MM.1S (cell line): ENCODE measurements at regions not wholly inside any gene's neighbourhood (a gene's known extent, or its start where the extent isn't known, plus 50 kb on each side); places are given as distances from the start of the nearest gene placed in this dataset.

Experiments
- DNase-seq: peaks from one replicate; pipeline ENCODE4 v3.0.0-alpha.2; 2015
- H2AFZ ChIP-seq: fragments of 300-600 bp; sonication (generic); 2 replicates; pipeline ENCODE4 v1.6.0; 2016; ENCODE audit warnings: antibody characterized with exemption, low read length
- H3F3A ChIP-seq: fragments of 300-600 bp; sonication (generic); 2 replicates; pipeline ENCODE4 v1.6.1; 2016; ENCODE audit warnings: mild to moderate bottlenecking, antibody characterized with exemption, low read length, moderate library complexity, mixed read lengths; ENCODE audit not compliant: insufficient read depth
- H3K27ac ChIP-seq: fragments of 300-600 bp; sonication (generic); 2 replicates; pipeline ENCODE4 v1.5.1; 2016; ENCODE audit warnings: mild to moderate bottlenecking, low read length
- H3K27me3 ChIP-seq: fragments of 300-600 bp; sonication (generic); replicated peaks from 2 replicates; pipeline ENCODE4 v1.6.0; 2016; ENCODE audit warnings: low read length; ENCODE audit not compliant: insufficient read depth
- H3K36me3 ChIP-seq: fragments of 300-600 bp; sonication (generic); replicated peaks from 2 replicates; pipeline ENCODE4 v1.6.1; 2016; ENCODE audit warnings: mild to moderate bottlenecking, low read length, mixed read lengths; ENCODE audit not compliant: insufficient read depth
- H3K4me1 ChIP-seq: fragments of 300-600 bp; sonication (generic); 2 replicates; pipeline ENCODE4 v1.6.1; 2016; ENCODE audit warnings: low read length, mixed read lengths
- H3K4me2 ChIP-seq: fragments of 300-600 bp; sonication (generic); 2 replicates; pipeline ENCODE4 v1.6.0; 2016; ENCODE audit warnings: low read depth, low read length
- H3K4me3 ChIP-seq: fragments of 300-600 bp; sonication (generic); 2 replicates; pipeline ENCODE4 v1.5.1; 2016; ENCODE audit warnings: low read length, mixed read lengths
- H3K79me2 ChIP-seq: fragments of 300-600 bp; sonication (generic); 2 replicates; pipeline ENCODE4 v1.6.1; 2016; ENCODE audit warnings: mixed run types, low read length, mixed read lengths
- H3K9ac ChIP-seq: fragments of 300-600 bp; sonication (generic); 2 replicates; pipeline ENCODE4 v1.6.1; 2016; ENCODE audit warnings: low read length, mixed read lengths
- H3K9me2 ChIP-seq: fragments of 300-600 bp; sonication (generic); replicated peaks from 2 replicates; pipeline ENCODE4 v1.6.1; 2016; ENCODE audit warnings: mild to moderate bottlenecking, low read length, mixed read lengths; ENCODE audit not compliant: insufficient read depth
- H3K9me3 ChIP-seq: fragments of 300-600 bp; sonication (generic); replicated peaks from 2 replicates; pipeline ENCODE4 v1.6.1; 2016; ENCODE audit warnings: mild to moderate bottlenecking, low read length, mixed read lengths; ENCODE audit not compliant: insufficient read depth
- H4K20me1 ChIP-seq: fragments of 300-600 bp; sonication (generic); 2 replicates; pipeline ENCODE4 v1.6.1; 2016; ENCODE audit warnings: mild to moderate bottlenecking, low read length, moderate library complexity, mixed read lengths; ENCODE audit not compliant: insufficient read depth
- CTCF ChIP-seq: fragments of 300-600 bp; sonication (generic); IDR thresholded peaks from 2 replicates; pipeline ENCODE4 v1.5.1; 2016; ENCODE audit warnings: antibody characterized with exemption, low read length, mixed read lengths
- EZH2 ChIP-seq: fragments of 300-600 bp; sonication (generic); optimal IDR thresholded peaks from 2 replicates; pipeline ENCODE3; 2017; ENCODE audit warnings: low read depth, mild to moderate bottlenecking, antibody characterized with exemption, low read length, mixed read lengths
- EZH2phosphoT487 ChIP-seq: fragments of 300-600 bp; sonication (generic); IDR thresholded peaks from 2 replicates; pipeline ENCODE4 v1.6.1; 2018; ENCODE audit warnings: antibody characterized with exemption, low read length

GRCh38 chr4:177236886-177237285, 72.8 kb upstream of the NEIL3 start:
- no peaks in the 10 kb centered on the region for H4K20me1 ChIP-seq
- H3K4me3 ChIP-seq = no peak overlapping the region
- no peaks in the 10 kb centered on the region for H3K79me2 ChIP-seq
- no peaks in the 10 kb centered on the region for H3K36me3 ChIP-seq
- no peaks in the 10 kb centered on the region for H3K27me3 ChIP-seq
- DNase-seq = no peak
- no peak overlapping the region for H3K9ac ChIP-seq
- no peaks in the 10 kb centered on the region for H3F3A ChIP-seq
- no peaks in the 10 kb centered on the region for H3K4me1 ChIP-seq
- no peak overlapping the region for H3K4me2 ChIP-seq
- TF ChIP-seq EZH2phosphoT487 = no peak
- no peak for TF ChIP-seq EZH2
- no peak overlapping the region for H2AFZ ChIP-seq
- no peaks in the 10 kb centered on the region for H3K9me3 ChIP-seq
- no peaks in the 10 kb centered on the region for H3K9me2 ChIP-seq
- no peak overlapping the region for H3K27ac ChIP-seq

- no peaks in the 10 kb centered on the region for H3K4me1 ChIP-seq
- H3K4me3 ChIP-seq = no peak overlapping the region
- H2AFZ ChIP-seq = no peak overlapping the region
- H3K9me2 ChIP-seq = no peaks in the 10 kb centered on the region
- H3F3A ChIP-seq = no peaks in the 10 kb centered on the region
- H3K36me3 ChIP-seq = no peaks in the 10 kb centered on the region
- H4K20me1 ChIP-seq = no peaks in the 10 kb centered on the region
- TF ChIP-seq EZH2 = no peak
- no peak for TF ChIP-seq CTCF
- TF ChIP-seq EZH2phosphoT487 = no peak
- DNase-seq = no peak
- H3K79me2 ChIP-seq = no peaks in the 10 kb centered on the region
- no peak overlapping the region for H3K27ac ChIP-seq
- no peaks in the 10 kb centered on the region for H3K27me3 ChIP-seq
- no peaks in the 10 kb centered on the region for H3K9me3 ChIP-seq
- H3K9ac ChIP-seq = no peak overlapping the region
- H3K4me2 ChIP-seq = no peak overlapping the region
Measured at GRCh38 chr4:177237291-177237690, 72.4 kb upstream of the NEIL3 start.

GRCh38 chr4:177239477-177239876, 70.2 kb upstream of the NEIL3 start:
- H3K27ac ChIP-seq = no peak overlapping the region
- H3K36me3 ChIP-seq = no peaks in the 10 kb centered on the region
- no peak for DNase-seq
- H3F3A ChIP-seq = no peaks in the 10 kb centered on the region
- H3K4me1 ChIP-seq = no peaks in the 10 kb centered on the region
- no peaks in the 10 kb centered on the region for H3K79me2 ChIP-seq
- no peak overlapping the region for H3K4me3 ChIP-seq
- H3K9ac ChIP-seq = no peak overlapping the region
- H3K9me2 ChIP-seq = no peaks in the 10 kb centered on the region
- no peak for TF ChIP-seq EZH2phosphoT487
- TF ChIP-seq EZH2 = no peak
- no peak for TF ChIP-seq CTCF
- no peaks in the 10 kb centered on the region for H4K20me1 ChIP-seq
- no peaks in the 10 kb centered on the region for H3K27me3 ChIP-seq
- no peaks in the 10 kb centered on the region for H3K9me3 ChIP-seq
- H3K4me2 ChIP-seq = no peak overlapping the region
- no peak overlapping the region for H2AFZ ChIP-seq

GRCh38 chr4:177239878-177240277, 69.8 kb upstream of the NEIL3 start:
- DNase-seq = no peak
- Histone ChIP-seq H3K9ac (no peak overlapping the region), H3F3A (no peaks in the 10 kb centered on the region), H3K27ac (no peak overlapping the region), H2AFZ (no peak overlapping the region), H3K4me3 (no peak overlapping the region), H3K4me2 (no peak overlapping the region), H3K4me1 (no peaks in the 10 kb centered on the region), H3K9me3 (no peaks in the 10 kb centered on the region), H3K27me3 (no peaks in the 10 kb centered on the region), H3K9me2 (no peaks in the 10 kb centered on the region), H3K79me2 (no peaks in the 10 kb centered on the region), H3K36me3 (no peaks in the 10 kb centered on the region), H4K20me1 (no peaks in the 10 kb centered on the region)
- no peak for TF ChIP-seq EZH2phosphoT487
- no peak for TF ChIP-seq EZH2
- no peak for TF ChIP-seq CTCF
